ENCODE measurements at regions not wholly inside any gene's neighbourhood (a gene's known extent, or its start where the extent isn't known, plus 50 kb on each side); places are given as distances from the start of the nearest gene placed in this dataset.

DNA sequence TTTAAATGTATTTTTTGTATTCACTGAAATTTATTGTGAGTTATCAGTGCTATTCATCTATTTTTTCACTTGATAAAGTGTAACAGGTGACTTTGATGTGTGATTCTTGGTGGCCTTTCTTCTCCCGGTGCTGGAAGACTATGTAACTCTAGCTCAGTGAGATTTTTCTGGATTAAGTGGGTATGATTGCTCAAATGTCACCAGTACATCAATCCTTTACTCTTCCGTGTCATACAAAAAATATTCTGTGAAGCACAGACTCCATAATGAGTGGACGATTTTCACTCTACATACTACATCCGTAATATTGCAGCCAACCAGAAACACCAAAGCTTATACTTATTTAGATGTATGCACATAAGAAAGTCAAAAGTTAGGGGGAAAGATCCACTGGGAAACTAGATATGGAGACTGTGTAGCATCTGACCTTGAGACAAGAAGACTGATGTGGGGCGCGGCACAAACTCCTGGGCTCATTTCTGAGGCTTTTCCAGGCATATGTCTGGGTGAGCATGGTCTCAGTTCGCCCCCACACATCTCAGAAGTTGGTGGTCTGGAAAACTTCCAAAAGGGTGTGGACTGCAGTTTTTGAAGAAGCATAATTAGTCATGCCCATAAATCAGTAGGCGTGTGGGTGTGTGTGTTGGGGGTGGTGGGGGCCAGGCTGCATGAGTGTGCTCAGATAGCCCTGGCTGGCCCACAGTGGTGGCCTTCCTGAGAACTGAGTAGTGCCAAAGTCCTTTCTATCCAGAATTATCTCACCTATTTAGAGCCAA lies 53.9 kb upstream of the TENM3 start:
- no peak overlapping the region for H3K27ac ChIP-seq
- H3K4me3 ChIP-seq (ENCODE audit: low read depth in 1 of 2, low read length in 1 of 2): no peak overlapping the region
- no peaks in the 10 kb centered on the region for H3K9me3 ChIP-seq
- TF ChIP-seq, protein P1, sequence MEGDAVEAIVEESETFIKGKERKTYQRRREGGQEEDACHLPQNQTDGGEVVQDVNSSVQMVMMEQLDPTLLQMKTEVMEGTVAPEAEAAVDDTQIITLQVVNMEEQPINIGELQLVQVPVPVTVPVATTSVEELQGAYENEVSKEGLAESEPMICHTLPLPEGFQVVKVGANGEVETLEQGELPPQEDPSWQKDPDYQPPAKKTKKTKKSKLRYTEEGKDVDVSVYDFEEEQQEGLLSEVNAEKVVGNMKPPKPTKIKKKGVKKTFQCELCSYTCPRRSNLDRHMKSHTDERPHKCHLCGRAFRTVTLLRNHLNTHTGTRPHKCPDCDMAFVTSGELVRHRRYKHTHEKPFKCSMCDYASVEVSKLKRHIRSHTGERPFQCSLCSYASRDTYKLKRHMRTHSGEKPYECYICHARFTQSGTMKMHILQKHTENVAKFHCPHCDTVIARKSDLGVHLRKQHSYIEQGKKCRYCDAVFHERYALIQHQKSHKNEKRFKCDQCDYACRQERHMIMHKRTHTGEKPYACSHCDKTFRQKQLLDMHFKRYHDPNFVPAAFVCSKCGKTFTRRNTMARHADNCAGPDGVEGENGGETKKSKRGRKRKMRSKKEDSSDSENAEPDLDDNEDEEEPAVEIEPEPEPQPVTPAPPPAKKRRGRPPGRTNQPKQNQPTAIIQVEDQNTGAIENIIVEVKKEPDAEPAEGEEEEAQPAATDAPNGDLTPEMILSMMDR (IDR thresholded peaks at IDR 0.05): no peak
- no peaks in the 10 kb centered on the region for H3K36me3 ChIP-seq
- no peaks in the 10 kb centered on the region for H3K27me3 ChIP-seq
- H3K4me1 ChIP-seq (ENCODE audit: control insufficient read depth in 1 of 2, insufficient read depth in 1 of 2, low read depth in 1 of 2, low read length in 1 of 2): no peaks in the 10 kb centered on the region

DNA sequence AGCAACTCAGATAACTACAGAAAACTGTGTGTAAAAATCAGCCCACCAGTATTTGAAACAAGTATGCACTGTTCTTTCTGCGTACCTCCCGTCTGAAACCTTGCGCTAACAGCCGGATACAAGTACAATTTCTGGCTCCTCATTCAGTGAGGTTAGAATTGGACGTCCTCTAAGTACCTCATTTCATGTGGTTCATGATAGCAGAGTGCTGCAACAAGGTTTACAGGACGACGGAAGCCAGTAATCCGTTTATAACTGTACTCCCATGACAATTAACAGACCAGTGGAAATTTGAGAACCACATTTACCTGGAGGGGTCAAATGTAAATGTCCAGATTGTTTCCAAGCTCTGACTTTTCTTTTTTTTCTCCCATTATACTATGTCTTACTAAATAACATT lies 52.9 kb upstream of the TENM3 start:
- H3K36me3 ChIP-seq: no peaks in the 10 kb centered on the region
- H3K4me1 ChIP-seq (ENCODE audit: control insufficient read depth in 1 of 2, insufficient read depth in 1 of 2, low read depth in 1 of 2, low read length in 1 of 2): no peaks in the 10 kb centered on the region
- TF ChIP-seq, protein P1 (IDR thresholded peaks at IDR 0.05): no peak
- H3K27ac ChIP-seq: no peak overlapping the region
- no peak overlapping the region for H3K4me3 ChIP-seq (ENCODE audit: low read depth in 1 of 2, low read length in 1 of 2)
- no peaks in the 10 kb centered on the region for H3K9me3 ChIP-seq
- no peaks in the 10 kb centered on the region for H3K27me3 ChIP-seq

DNA sequence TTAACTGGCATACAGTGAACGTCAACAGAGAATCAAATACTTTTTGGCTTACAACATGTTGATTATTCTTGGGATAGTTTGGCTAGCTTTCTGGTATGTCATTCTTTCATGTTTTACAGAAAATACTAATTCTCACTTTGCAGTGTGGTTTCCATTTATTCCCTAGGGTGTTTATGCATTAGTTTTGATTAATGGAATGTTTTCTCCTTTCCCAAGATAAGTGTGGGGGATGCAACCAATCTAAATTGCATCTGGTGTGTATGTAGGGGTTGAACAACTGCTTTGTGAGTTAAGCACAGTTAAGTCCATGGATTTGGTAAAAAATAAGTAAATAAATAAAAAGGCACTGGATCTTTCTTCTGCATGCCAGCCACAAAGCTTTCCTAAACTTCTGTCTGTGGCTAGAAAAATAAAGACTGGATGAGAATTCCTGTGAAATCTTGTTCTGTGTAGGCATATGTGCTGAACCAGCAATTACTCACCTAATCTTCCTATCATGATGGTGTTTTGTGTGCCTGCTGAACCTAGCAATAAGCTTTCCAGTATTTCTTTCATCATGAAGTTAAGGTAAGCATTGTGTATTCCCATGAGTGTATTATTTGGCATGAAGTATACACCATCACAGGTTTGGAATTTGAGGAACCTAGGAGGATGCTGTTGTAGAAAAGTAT lies 50.6 kb upstream of the TENM3 start:
- no peaks in the 10 kb centered on the region for H3K4me1 ChIP-seq (ENCODE audit: control insufficient read depth in 1 of 2, insufficient read depth in 1 of 2, low read depth in 1 of 2, low read length in 1 of 2)
- no peak overlapping the region for H3K4me3 ChIP-seq (ENCODE audit: low read depth in 1 of 2, low read length in 1 of 2)
- H3K9me3 ChIP-seq: no peaks in the 10 kb centered on the region
- H3K36me3 ChIP-seq: no peaks in the 10 kb centered on the region
- TF ChIP-seq, protein P1 (IDR thresholded peaks at IDR 0.05): no peak
- H3K27me3 ChIP-seq: no peaks in the 10 kb centered on the region
- no peak overlapping the region for H3K27ac ChIP-seq

DNA sequence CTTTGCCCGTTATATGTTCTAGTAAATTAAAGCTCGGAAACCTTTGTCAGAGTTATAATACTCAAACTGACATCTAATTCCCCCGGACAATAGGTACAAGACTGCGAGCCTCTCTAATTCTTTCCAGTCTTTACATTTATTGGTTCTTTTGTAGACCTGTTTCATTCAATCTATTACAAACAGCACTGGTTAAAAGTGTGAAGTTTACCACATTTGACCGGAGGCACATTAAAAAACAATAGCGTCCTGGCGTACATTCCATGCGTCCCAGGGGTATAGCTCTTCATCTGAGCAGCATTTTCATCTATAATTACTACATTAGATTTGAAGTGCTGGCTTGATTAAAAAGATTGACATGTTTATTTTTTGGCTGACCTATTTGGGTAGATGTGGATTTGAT lies 49.9 kb upstream of the TENM3 start:
- Histone ChIP-seq H3K36me3 (no peaks in the 10 kb centered on the region), H3K4me1 (ENCODE audit: control insufficient read depth in 1 of 2, insufficient read depth in 1 of 2, low read depth in 1 of 2, low read length in 1 of 2) (no peaks in the 10 kb centered on the region), H3K4me3 (ENCODE audit: low read depth in 1 of 2, low read length in 1 of 2) (no peak overlapping the region), H3K27ac (no peak overlapping the region), H3K27me3 (no peaks in the 10 kb centered on the region), H3K9me3 (no peaks in the 10 kb centered on the region)
- TF ChIP-seq, protein P1 (IDR thresholded peaks at IDR 0.05): no peak
